ENCODE measurements at regions not wholly inside any gene's neighbourhood (a gene's known extent, or its start where the extent isn't known, plus 50 kb on each side); places are given as distances from the start of the nearest gene placed in this dataset.

- TF ChIP-seq LEF1 (IDR thresholded peaks at IDR 0.05) (no peak), ZFX (CRISPR knock-in tag; IDR thresholded peaks at IDR 0.05) (no peak), MAX (CRISPR knock-in tag; IDR thresholded peaks at IDR 0.05) (no peak), EZH2 (IDR thresholded peaks at IDR 0.05; ENCODE audit: borderline replicate concordance, low read depth, low read length) (no peak), CHD1 (IDR thresholded peaks at IDR 0.05; ENCODE audit: low read length) (no peak), PREB (CRISPR knock-in tag; IDR thresholded peaks at IDR 0.05) (no peak), NR2C2 (CRISPR knock-in tag; IDR thresholded peaks at IDR 0.05) (no peak), NR2C2 (tag; IDR thresholded peaks at IDR 0.05) (no peak)
These were observed 112.3 kb upstream of the SYNDIG1 start for GRCh38 chr20:24357177-24357576.

All from K562 (cell line).